NT2/D1 (cell line): ENCODE measurements at regions not wholly inside any gene's neighbourhood (a gene's known extent, or its start where the extent isn't known, plus 50 kb on each side); places are given as distances from the start of the nearest gene placed in this dataset.

Experiments
- YY1 ChIP-seq: IDR thresholded peaks from 2 replicates; pipeline ENCODE4 v1.6.1; 2011; ENCODE audit not compliant: insufficient read length, insufficient read depth
- ZNF274 ChIP-seq: IDR thresholded peaks from 2 replicates; pipeline ENCODE4 v1.6.1; 2011; ENCODE audit warnings: mild to moderate bottlenecking, low read depth, low read length

GRCh38 chr5:124261848-124262247 lies 484.6 kb downstream of the ZNF608 start:
- no peak for TF ChIP-seq ZNF274
- TF ChIP-seq YY1 = no peak
